GM12878 (cell line): ENCODE measurements at regions not wholly inside any gene's neighbourhood (a gene's known extent, or its start where the extent isn't known, plus 50 kb on each side); places are given as distances from the start of the nearest gene placed in this dataset.
"Not testable (repeated sequence)": the region's sequence is repeated elsewhere in the genome, so short reads cannot be mapped to it uniquely, and the experiment has no call there.

Experiments
- ATAC-seq: fragments of 200-7000 bp; cut with Tn5 transposase; 3 replicates; pipeline ENCODE4 v1.9.1; 2020; ENCODE audit warnings: mild to moderate bottlenecking, moderate library complexity
- BruUV-seq: library from RNA; stranded (reverse); fragments of 400-500 nt; replicated peaks from 2 replicates; lab custom pipeline; 2021; lab: Mats Ljungman, UMichigan
- CTCF ChIA-PET: fragments of 300-600 bp; sonication (Branson Sonifier 250); formaldehyde crosslinking; extraction: SDS; loops from one replicate; lab custom pipeline; 2021; ENCODE audit warnings: inconsistent platforms; lab: Yijun Ruan, JAX
- POLR2A ChIA-PET: fragments of 350-600 bp; formaldehyde crosslinking; extraction: SDS; loops from one replicate; lab custom pipeline; 2021; ENCODE audit warnings: inconsistent platforms; lab: Charles Lee
- RAD21 ChIA-PET: fragments of 300-600 bp; sonication (Branson Sonifier 250); formaldehyde crosslinking; loops from one replicate; lab custom pipeline; 2023; ENCODE audit warnings: antibody characterized with exemption; ENCODE audit not compliant: unreplicated experiment; lab: Charles Lee
- SMC1A ChIA-PET: fragments of 300-600 bp; sonication (Branson Sonifier 250); formaldehyde crosslinking; loops from one replicate; lab custom pipeline; 2023; ENCODE audit not compliant: unreplicated experiment, uncharacterized antibody; lab: Charles Lee
- DNase-seq: peaks from one replicate; pipeline ENCODE4 v3.0.0-alpha.2; 2011; ENCODE audit warnings: low read depth, low spot score
- FAIRE-seq: peaks from 3 replicates; lab custom pipeline; 2011; peaks lifted over from hg19 to GRCh38; lab: Jason Lieb, UNC
- H2AFZ ChIP-seq: 2 replicates; pipeline ENCODE4 v1.6.0; 2011; ENCODE audit warnings: low read depth, low read length, control low read depth; ENCODE audit not compliant: control insufficient read depth
- H3K27ac ChIP-seq: 2 replicates; pipeline ENCODE4 v1.5.1; 2011; ENCODE audit warnings: control low read depth; ENCODE audit not compliant: control insufficient read depth, insufficient read depth
- H3K27me3 ChIP-seq, 2 experiments: replicated peaks in 1 of 2; 2 replicates each; pipeline versions ENCODE4 v1.6.0 to v1.6.1; 2011; ENCODE audit warnings: low read length in 1 of 2; ENCODE audit not compliant: control insufficient read depth in 2 of 2, insufficient read depth in 2 of 2
- H3K36me3 ChIP-seq, 2 experiments: 2 replicates each; pipeline ENCODE4 v1.5.1; 2011; ENCODE audit warnings: low read length in 1 of 2; ENCODE audit not compliant: control insufficient read depth in 2 of 2, insufficient read depth in 2 of 2
- H3K4me1 ChIP-seq: 2 replicates; pipeline ENCODE4 v1.6.1; 2011; ENCODE audit warnings: mild to moderate bottlenecking, low read length, moderate library complexity, mixed read lengths; ENCODE audit not compliant: control insufficient read depth, insufficient read depth
- H3K4me2 ChIP-seq: 2 replicates; pipeline ENCODE4 v1.6.0; 2011; ENCODE audit warnings: control low read depth; ENCODE audit not compliant: control insufficient read depth, insufficient read depth
- H3K4me3 ChIP-seq: fragments of 200-600 bp; sonication (generic); 2 replicates; pipeline ENCODE4 v1.5.1; 2016
- H3K79me2 ChIP-seq: 2 replicates; pipeline ENCODE4 v1.6.0; 2011; ENCODE audit warnings: low read length; ENCODE audit not compliant: control insufficient read depth, insufficient read depth
- H3K9ac ChIP-seq: 2 replicates; pipeline ENCODE4 v1.8.0; 2011; ENCODE audit warnings: low read length, control low read depth, mixed read lengths; ENCODE audit not compliant: control insufficient read depth, insufficient read depth
- H3K9me3 ChIP-seq: replicated peaks from 3 replicates; pipeline ENCODE4 v1.5.1; 2011; ENCODE audit warnings: mild to moderate bottlenecking, low read length; ENCODE audit not compliant: control insufficient read depth, insufficient read depth
- H4K20me1 ChIP-seq: 2 replicates; pipeline ENCODE4 v1.6.0; 2011; ENCODE audit not compliant: control insufficient read depth, insufficient read depth
- ZBED1 ChIP-seq: IDR thresholded peaks from 2 replicates; pipeline ENCODE4 v1.6.1; 2016; ENCODE audit warnings: borderline replicate concordance
- ZBTB40 ChIP-seq: fragments of 450-650 bp; IDR thresholded peaks from 2 replicates; pipeline ENCODE4 v1.6.1; 2016; ENCODE audit warnings: mild to moderate bottlenecking, moderate library complexity, borderline replicate concordance
- WGBS: methylation state at CpG from one replicate; pipeline ENCODE4 v1.1.6; 2016; ENCODE audit warnings: low lambda C conversion rate; ENCODE audit not compliant: insufficient replicate concordance, insufficient coverage; ENCODE audit errors: missing lambda C conversion rate; 5-methylcytosine and 5-hydroxymethylcytosine counted together
- in situ Hi-C: fragments of 300-500 bp; cut with MboI; formaldehyde crosslinking; loops from 9 replicates; pipeline ENCODE4 v1.14.3; 2018; ENCODE audit warnings: mixed read lengths
- intact Hi-C: fragments of 100-400 bp; cut with micrococcal nuclease; formaldehyde crosslinking; loops from one replicate; pipeline ENCODE4 v1.14.2; 2022; ENCODE audit not compliant: unreplicated experiment

DNA sequence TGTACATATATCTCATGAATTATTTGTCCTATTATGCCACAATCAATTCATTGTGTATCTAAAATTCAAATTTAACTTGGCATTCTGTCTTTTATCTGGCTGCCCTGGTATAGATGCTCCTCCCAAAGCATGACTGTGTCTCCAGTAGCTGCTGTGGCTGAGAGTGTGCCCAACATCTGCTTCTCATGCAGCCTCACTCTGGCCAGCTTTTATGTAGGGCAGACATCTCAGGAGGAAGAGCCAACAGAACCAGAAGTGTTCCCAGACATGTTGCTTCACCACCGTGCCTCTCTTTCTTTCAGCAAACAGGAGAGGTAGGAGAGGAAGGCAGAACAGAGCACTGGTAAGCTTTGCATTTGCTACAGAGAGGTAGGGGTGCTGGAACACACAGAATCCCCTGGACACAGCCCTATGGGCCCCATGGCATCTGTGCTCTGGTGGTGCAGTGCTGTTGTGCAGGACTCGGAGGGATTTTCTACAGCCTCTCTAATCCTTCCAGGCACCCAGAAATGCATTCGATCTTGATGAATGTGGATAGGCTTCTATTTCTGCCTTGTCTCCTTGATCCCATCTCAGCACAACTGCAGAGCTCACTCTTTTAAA, 637.1 kb downstream of the UTRN start (continued):
- TF ChIP-seq ZBTB40 (no peak), ZBED1 (no peak)
- TF ChIP-seq, all 136 proteins: peak for 0

DNA sequence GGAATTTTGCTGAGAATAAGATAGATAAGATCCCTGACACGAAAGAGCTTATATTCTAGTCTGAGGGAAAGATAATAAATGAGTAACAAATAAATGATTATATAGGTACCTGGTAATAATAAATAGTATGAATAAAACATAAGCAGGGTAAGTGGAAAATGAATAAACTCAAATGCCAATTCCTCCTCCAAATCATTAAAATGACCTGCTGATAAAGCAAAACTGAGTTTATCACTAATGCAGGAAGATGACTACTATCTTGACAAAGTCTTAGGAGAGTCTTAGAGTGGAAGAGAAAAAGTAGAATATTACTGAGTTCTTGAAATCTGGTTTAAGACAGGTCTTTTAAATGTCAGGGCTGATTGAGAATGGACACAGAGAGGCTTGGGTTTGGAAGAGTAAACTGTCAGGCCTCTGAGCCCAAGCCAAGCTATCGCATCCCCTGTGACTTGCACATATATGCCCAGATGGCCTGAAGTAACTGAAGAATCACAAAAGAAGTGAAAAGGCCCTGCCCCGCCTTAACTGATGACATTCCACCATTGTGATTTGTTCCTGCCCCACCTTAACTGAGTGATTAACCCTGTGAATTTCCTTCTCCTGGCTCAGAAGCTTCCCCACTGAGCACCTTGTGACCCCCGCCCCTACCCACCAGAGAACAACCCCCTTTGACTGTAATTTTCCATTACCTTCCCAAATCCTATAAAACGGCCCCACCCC, 637.8 kb downstream of the UTRN start:
- H3K9ac ChIP-seq, H4K20me1 ChIP-seq, SMC1A ChIA-PET, BruUV-seq, H3K4me3 ChIP-seq, DNase-seq, H3K4me2 ChIP-seq, H3K4me1 ChIP-seq, H2AFZ ChIP-seq, H3K27ac ChIP-seq, intact Hi-C loops, RAD21 ChIA-PET, ATAC-seq, POLR2A ChIA-PET, in situ Hi-C loops, H3K9me3 ChIP-seq, FAIRE-seq, H3K79me2 ChIP-seq, H3K27me3 ChIP-seq, H3K36me3 ChIP-seq, CTCF ChIA-PET: not testable (repeated sequence)
- 59% methylated on average over 2 of the region's 5 CpGs for WGBS

DNA sequence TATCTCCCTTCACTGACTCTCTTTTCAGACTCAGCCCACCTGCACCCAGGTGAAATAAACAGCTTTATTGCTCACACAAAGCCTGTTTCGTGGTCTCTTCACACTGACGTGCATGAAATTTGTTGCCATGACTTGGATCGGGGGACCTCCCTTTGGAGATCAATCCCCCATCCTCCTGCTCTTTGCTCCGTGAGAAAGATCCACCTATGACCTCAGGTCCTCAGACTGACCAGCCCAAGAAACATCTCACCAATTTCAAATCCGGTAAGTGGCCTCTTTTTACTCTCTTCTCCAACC, 638.3 kb downstream of the UTRN start:
- FAIRE-seq, H3K4me1 ChIP-seq, BruUV-seq, H4K20me1 ChIP-seq, ATAC-seq, H3K4me3 ChIP-seq, H2AFZ ChIP-seq, SMC1A ChIA-PET, H3K9ac ChIP-seq, H3K9me3 ChIP-seq, in situ Hi-C loops, H3K4me2 ChIP-seq, H3K27me3 ChIP-seq, POLR2A ChIA-PET, intact Hi-C loops, DNase-seq, RAD21 ChIA-PET, CTCF ChIA-PET, H3K79me2 ChIP-seq, H3K27ac ChIP-seq, H3K36me3 ChIP-seq: not testable (repeated sequence)
- WGBS: 45% methylated on average over 4 of the region's 5 CpGs
